ENCODE measurements at regions not wholly inside any gene's neighbourhood (a gene's known extent, or its start where the extent isn't known, plus 50 kb on each side); places are given as distances from the start of the nearest gene placed in this dataset.

GRCh38 chr12:93990832-93991803 lies 157.3 kb upstream of the PLXNC1 start:
- no peaks in the 10 kb centered on the region for H3K36me3 ChIP-seq (ENCODE audit: control insufficient read depth, insufficient read depth, low read length)
- Mint-ChIP-seq H3K27ac (no peak overlapping the region), H3K27me3 (ENCODE audit: insufficient read depth) (no peaks in the 10 kb centered on the region), H3K9me3 (no peaks in the 10 kb centered on the region), H3K4me1 (peaks cover 12% of the 10 kb centered on the region), H3K4me3 (no peak overlapping the region), H3K36me3 (ENCODE audit: low read depth) (no peaks in the 10 kb centered on the region)
- 41 to 46% methylated on average over 18 to 20 of the region's 20 CpGs for WGBS, 2 experiments (ENCODE audit: insufficient coverage in 1 of 2, insufficient read length in 1 of 2)
- H3K4me1 ChIP-seq (ENCODE audit: control insufficient read depth, insufficient read depth, low read length), result peaks cover 5% of the 10 kb centered on the region
- no peak overlapping the region for H3K9ac ChIP-seq (ENCODE audit: extremely low read depth, low read length, poor library complexity, severe bottlenecking)
- peak; percentile 93 for DNase-seq
- TF ChIP-seq, protein P1, sequence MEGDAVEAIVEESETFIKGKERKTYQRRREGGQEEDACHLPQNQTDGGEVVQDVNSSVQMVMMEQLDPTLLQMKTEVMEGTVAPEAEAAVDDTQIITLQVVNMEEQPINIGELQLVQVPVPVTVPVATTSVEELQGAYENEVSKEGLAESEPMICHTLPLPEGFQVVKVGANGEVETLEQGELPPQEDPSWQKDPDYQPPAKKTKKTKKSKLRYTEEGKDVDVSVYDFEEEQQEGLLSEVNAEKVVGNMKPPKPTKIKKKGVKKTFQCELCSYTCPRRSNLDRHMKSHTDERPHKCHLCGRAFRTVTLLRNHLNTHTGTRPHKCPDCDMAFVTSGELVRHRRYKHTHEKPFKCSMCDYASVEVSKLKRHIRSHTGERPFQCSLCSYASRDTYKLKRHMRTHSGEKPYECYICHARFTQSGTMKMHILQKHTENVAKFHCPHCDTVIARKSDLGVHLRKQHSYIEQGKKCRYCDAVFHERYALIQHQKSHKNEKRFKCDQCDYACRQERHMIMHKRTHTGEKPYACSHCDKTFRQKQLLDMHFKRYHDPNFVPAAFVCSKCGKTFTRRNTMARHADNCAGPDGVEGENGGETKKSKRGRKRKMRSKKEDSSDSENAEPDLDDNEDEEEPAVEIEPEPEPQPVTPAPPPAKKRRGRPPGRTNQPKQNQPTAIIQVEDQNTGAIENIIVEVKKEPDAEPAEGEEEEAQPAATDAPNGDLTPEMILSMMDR (conservative IDR thresholded peaks at IDR 0.05), result peak; percentile 77
- H3K9me3 ChIP-seq (ENCODE audit: control insufficient read depth, low read length), result no peaks in the 10 kb centered on the region
- no peak overlapping the region for H3K27ac ChIP-seq (ENCODE audit: low read depth, low read length)
- H3K27me3 ChIP-seq (ENCODE audit: control insufficient read depth, insufficient read depth, low read length, poor library complexity, severe bottlenecking), result no peaks in the 10 kb centered on the region
- no peak overlapping the region for H3K4me3 ChIP-seq (ENCODE audit: low read length)

DNA sequence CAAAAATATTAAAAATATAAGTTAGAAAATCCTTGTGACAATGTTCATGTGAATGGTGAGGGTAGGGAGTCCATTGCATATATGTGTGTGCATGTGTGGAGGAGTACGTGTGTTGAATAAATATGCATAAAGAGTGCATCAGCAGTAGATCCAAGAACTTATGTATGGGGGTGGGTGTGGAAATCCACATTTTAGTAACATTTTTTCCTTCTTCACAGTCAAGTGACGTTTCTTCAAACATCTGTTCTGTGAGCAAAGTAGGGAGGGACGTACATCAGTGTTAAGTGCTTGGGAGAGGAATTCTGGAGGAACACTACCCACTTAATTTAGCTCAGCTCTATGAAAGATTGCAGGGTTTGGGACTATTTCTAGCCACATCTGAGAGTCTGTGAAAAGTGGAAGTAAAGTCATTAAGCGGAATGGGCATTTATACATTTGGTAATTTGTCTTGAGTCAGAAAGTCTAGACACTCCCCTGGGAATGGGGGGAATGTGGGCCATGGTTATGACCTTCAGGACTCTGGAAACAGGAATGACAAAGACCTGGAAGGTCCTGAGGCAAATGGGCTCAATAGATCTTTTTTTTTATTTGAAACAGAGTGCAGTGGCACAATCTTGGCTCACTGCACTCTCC lies 156.4 kb upstream of the PLXNC1 start:
- Mint-ChIP-seq H3K9me3 (no peaks in the 10 kb centered on the region), H3K4me3 (no peak overlapping the region), H3K36me3 (ENCODE audit: low read depth) (no peaks in the 10 kb centered on the region), H3K27me3 (ENCODE audit: insufficient read depth) (no peaks in the 10 kb centered on the region), H3K4me1 (peaks cover 12% of the 10 kb centered on the region), H3K27ac (no peak overlapping the region)
- no peaks in the 10 kb centered on the region for H3K27me3 ChIP-seq (ENCODE audit: control insufficient read depth, insufficient read depth, low read length, poor library complexity, severe bottlenecking)
- TF ChIP-seq, protein P1 (conservative IDR thresholded peaks at IDR 0.05), result no peak
- H3K4me1 ChIP-seq (ENCODE audit: control insufficient read depth, insufficient read depth, low read length), result peaks cover 5% of the 10 kb centered on the region
- H3K27ac ChIP-seq (ENCODE audit: low read depth, low read length), result no peak overlapping the region
- H3K36me3 ChIP-seq (ENCODE audit: control insufficient read depth, insufficient read depth, low read length), result no peaks in the 10 kb centered on the region
- 84 to 94% methylated on average over 3 to 4 of the region's 4 CpGs for WGBS, 2 experiments (ENCODE audit: insufficient coverage in 1 of 2, insufficient read length in 1 of 2)
- H3K9ac ChIP-seq (ENCODE audit: extremely low read depth, low read length, poor library complexity, severe bottlenecking), result no peak overlapping the region
- no peak overlapping the region for H3K4me3 ChIP-seq (ENCODE audit: low read length)
- DNase-seq, result no peak
- no peaks in the 10 kb centered on the region for H3K9me3 ChIP-seq (ENCODE audit: control insufficient read depth, low read length)

DNA sequence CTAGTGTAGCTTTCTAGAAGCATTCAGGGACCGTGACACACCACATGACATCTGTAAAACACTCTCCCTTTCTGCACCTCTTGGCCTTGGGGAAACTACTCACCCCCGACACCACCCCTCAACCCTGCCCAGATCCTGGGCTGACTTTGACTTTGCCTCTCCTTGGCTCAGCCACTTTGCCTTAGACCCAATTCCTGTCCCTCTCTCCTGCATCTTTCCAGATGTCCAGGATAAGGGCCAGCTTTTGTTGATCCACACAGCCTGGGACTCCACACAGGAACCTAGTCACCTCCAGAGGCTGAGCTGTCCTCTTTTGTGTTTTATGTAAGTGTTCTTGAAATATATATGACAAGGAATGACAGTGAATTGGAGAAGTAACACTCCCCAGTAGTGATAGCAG lies 153.7 kb upstream of the PLXNC1 start:
- no peak overlapping the region for H3K27ac ChIP-seq (ENCODE audit: low read depth, low read length)
- H3K27ac Mint-ChIP-seq, result no peak overlapping the region
- H3K4me3 ChIP-seq (ENCODE audit: low read length), result no peak overlapping the region
- no peaks in the 10 kb centered on the region for H3K27me3 ChIP-seq (ENCODE audit: control insufficient read depth, insufficient read depth, low read length, poor library complexity, severe bottlenecking)
- peaks cover 1% of the 10 kb centered on the region for H3K36me3 Mint-ChIP-seq (ENCODE audit: low read depth)
- WGBS, 2 experiments (ENCODE audit: insufficient coverage in 1 of 2, insufficient read length in 1 of 2), result 97 to 100% methylated on average over 1 to 2 of the region's 2 CpGs
- no peak overlapping the region for H3K9ac ChIP-seq (ENCODE audit: extremely low read depth, low read length, poor library complexity, severe bottlenecking)
- peaks cover 5% of the 10 kb centered on the region for H3K4me1 ChIP-seq (ENCODE audit: control insufficient read depth, insufficient read depth, low read length)
- H3K9me3 Mint-ChIP-seq, result peaks cover 12% of the 10 kb centered on the region
- TF ChIP-seq, protein P1 (conservative IDR thresholded peaks at IDR 0.05), result no peak
- H3K4me1 Mint-ChIP-seq, result peaks cover 12% of the 10 kb centered on the region
- H3K36me3 ChIP-seq (ENCODE audit: control insufficient read depth, insufficient read depth, low read length), result no peaks in the 10 kb centered on the region
- no peak for DNase-seq
- no peaks in the 10 kb centered on the region for H3K27me3 Mint-ChIP-seq (ENCODE audit: insufficient read depth)
- peaks cover 9% of the 10 kb centered on the region for H3K9me3 ChIP-seq (ENCODE audit: control insufficient read depth, low read length)
- no peak overlapping the region for H3K4me3 Mint-ChIP-seq

Measured in endodermal cell (in vitro differentiated cells).